Hepatocyte (in vitro differentiated cells): ENCODE measurements at regions not wholly inside any gene's neighbourhood (a gene's known extent, or its start where the extent isn't known, plus 50 kb on each side); places are given as distances from the start of the nearest gene placed in this dataset.

Experiments
- DNase-seq: peaks from one replicate; pipeline ENCODE4 v3.0.0-alpha.2; 2016; ENCODE audit warnings: low spot score
- H2AFZ ChIP-seq: fragments of 200-600 bp; sonication (generic); 2 replicates; pipeline ENCODE4 v1.6.0; 2016; ENCODE audit warnings: antibody characterized with exemption, mild to moderate bottlenecking
- H3K27ac ChIP-seq: fragments of 200-600 bp; sonication (generic); 2 replicates; pipeline ENCODE4 v1.5.1; 2016; ENCODE audit warnings: mild to moderate bottlenecking
- H3K27me3 ChIP-seq: fragments of 200-600 bp; sonication (generic); 2 replicates; pipeline ENCODE4 v1.6.1; 2016
- H3K36me3 ChIP-seq: fragments of 200-600 bp; sonication (generic); replicated peaks from 2 replicates; pipeline ENCODE4 v1.5.1; 2016; ENCODE audit warnings: low read depth; ENCODE audit not compliant: insufficient read depth
- H3K4me1 ChIP-seq: fragments of 200-600 bp; sonication (generic); 2 replicates; pipeline ENCODE4 v1.5.1; 2016; ENCODE audit warnings: mild to moderate bottlenecking, moderate library complexity; ENCODE audit not compliant: insufficient read depth
- H3K4me2 ChIP-seq: fragments of 200-600 bp; sonication (generic); 2 replicates; pipeline ENCODE4 v1.6.0; 2016
- H3K4me3 ChIP-seq: fragments of 200-600 bp; sonication (generic); 2 replicates; pipeline ENCODE4 v1.5.1; 2016; ENCODE audit warnings: mild to moderate bottlenecking
- H3K79me2 ChIP-seq: fragments of 200-600 bp; sonication (generic); 2 replicates; pipeline ENCODE4 v1.6.0; 2017; ENCODE audit warnings: mild to moderate bottlenecking
- H3K9me2 ChIP-seq: fragments of 200-600 bp; sonication (generic); replicated peaks from 2 replicates; pipeline ENCODE4 v1.6.0; 2017; ENCODE audit warnings: mild to moderate bottlenecking; ENCODE audit not compliant: insufficient read depth
- H3K9me3 ChIP-seq: fragments of 200-600 bp; sonication (generic); 2 replicates; pipeline ENCODE4 v1.5.1; 2016; ENCODE audit warnings: low read depth, mild to moderate bottlenecking
- H4K20me1 ChIP-seq: fragments of 200-600 bp; sonication (generic); 2 replicates; pipeline ENCODE4 v1.6.0; 2016; ENCODE audit warnings: mild to moderate bottlenecking; ENCODE audit not compliant: insufficient read depth, poor library complexity, severe bottlenecking
- EZH2 ChIP-seq: fragments of 200-600 bp; sonication (generic); IDR thresholded peaks from 2 replicates; pipeline ENCODE4 v1.6.1; 2016; ENCODE audit warnings: antibody characterized with exemption, mild to moderate bottlenecking, borderline replicate concordance
- EZH2phosphoT487 ChIP-seq: fragments of 200-600 bp; sonication (generic); IDR thresholded peaks from one replicate; pipeline ENCODE4 v1.6.1; 2018; ENCODE audit warnings: antibody characterized with exemption, mild to moderate bottlenecking, low read depth, moderate library complexity; ENCODE audit not compliant: unreplicated experiment, severe bottlenecking
- WGBS: methylation state at CpG from one replicate; pipeline ENCODE4 v1.1.6; 2016; ENCODE audit warnings: low lambda C conversion rate; ENCODE audit errors: missing lambda C conversion rate; 5-methylcytosine and 5-hydroxymethylcytosine counted together
- TF ChIP-seq, protein P1 (sequence below): fragments of 200-600 bp; sonication (generic); IDR thresholded peaks from 2 replicates; pipeline ENCODE4 v1.5.1; 2016; ENCODE audit warnings: antibody characterized with exemption, mild to moderate bottlenecking; ENCODE audit not compliant: poor library complexity

DNA sequence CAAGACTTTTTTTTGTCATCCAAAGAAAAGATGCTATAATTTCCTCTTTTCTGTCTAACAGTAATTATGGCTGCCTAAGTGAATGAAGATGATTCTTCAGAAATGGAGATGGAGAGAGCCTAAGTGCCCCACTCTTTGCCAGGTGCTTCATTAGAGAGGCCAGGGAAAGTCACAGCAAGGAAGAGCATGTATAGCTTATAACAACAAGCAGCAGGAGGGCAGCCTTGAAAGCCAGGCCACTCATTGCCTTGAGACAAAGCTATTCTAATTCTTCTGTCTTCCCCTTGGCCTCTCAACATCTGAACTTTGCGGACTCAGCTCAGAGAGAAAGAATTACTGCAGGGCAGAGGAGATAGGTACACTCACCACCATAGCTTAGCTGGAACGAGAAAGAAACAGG, 112.0 kb upstream of the ZNF366 start:
- no peak overlapping the region for H3K4me2 ChIP-seq
- no peaks in the 10 kb centered on the region for H3K36me3 ChIP-seq
- no peaks in the 10 kb centered on the region for H3K9me3 ChIP-seq
- no peaks in the 10 kb centered on the region for H4K20me1 ChIP-seq
- no peak overlapping the region for H3K27ac ChIP-seq
- no peak overlapping the region for H2AFZ ChIP-seq
- WGBS = 87% methylated on average over 2 of the region's 2 CpGs
- TF ChIP-seq, protein P1, sequence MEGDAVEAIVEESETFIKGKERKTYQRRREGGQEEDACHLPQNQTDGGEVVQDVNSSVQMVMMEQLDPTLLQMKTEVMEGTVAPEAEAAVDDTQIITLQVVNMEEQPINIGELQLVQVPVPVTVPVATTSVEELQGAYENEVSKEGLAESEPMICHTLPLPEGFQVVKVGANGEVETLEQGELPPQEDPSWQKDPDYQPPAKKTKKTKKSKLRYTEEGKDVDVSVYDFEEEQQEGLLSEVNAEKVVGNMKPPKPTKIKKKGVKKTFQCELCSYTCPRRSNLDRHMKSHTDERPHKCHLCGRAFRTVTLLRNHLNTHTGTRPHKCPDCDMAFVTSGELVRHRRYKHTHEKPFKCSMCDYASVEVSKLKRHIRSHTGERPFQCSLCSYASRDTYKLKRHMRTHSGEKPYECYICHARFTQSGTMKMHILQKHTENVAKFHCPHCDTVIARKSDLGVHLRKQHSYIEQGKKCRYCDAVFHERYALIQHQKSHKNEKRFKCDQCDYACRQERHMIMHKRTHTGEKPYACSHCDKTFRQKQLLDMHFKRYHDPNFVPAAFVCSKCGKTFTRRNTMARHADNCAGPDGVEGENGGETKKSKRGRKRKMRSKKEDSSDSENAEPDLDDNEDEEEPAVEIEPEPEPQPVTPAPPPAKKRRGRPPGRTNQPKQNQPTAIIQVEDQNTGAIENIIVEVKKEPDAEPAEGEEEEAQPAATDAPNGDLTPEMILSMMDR = no peak
- TF ChIP-seq EZH2 (no peak), EZH2phosphoT487 (no peak)
- H3K9me2 ChIP-seq = no peaks in the 10 kb centered on the region
- H3K4me3 ChIP-seq = no peak overlapping the region
- no peaks in the 10 kb centered on the region for H3K27me3 ChIP-seq
- peaks cover 7% of the 10 kb centered on the region for H3K4me1 ChIP-seq
- H3K79me2 ChIP-seq = no peaks in the 10 kb centered on the region
- DNase-seq = no peak

DNA sequence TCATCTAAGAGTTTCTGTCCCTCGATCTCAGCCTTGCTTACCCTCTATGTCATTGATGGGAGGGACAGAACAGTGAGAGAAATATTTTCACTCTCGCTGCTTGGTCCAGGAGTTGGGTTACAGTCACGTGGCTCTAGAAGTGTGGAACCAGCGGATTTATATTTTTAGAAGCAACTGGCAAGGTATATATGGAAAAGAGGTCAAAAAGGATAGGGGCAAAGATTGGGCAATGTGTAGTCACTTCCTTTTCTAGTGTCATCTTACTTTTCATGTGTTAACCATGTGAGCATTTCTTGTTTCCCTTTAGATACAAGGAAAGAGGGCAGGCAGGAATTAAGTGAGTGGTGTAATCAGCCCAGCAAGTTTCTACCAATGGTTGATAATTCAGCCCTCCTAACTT, 111.5 kb upstream of the ZNF366 start:
- 85% methylated on average over 4 of the region's 4 CpGs for WGBS
- H3K27me3 ChIP-seq = no peaks in the 10 kb centered on the region

GRCh38 chr5:72615061-72615460, 107.9 kb upstream of the ZNF366 start:
- Histone ChIP-seq H3K4me1 (no peaks in the 10 kb centered on the region), H2AFZ (no peak overlapping the region), H3K9me2 (no peaks in the 10 kb centered on the region), H3K27me3 (no peaks in the 10 kb centered on the region), H3K79me2 (no peaks in the 10 kb centered on the region), H3K27ac (no peak overlapping the region), H3K9me3 (no peaks in the 10 kb centered on the region), H3K4me3 (no peak overlapping the region), H3K36me3 (no peaks in the 10 kb centered on the region), H3K4me2 (no peak overlapping the region), H4K20me1 (no peaks in the 10 kb centered on the region)
- no peak for DNase-seq
- no peak for TF ChIP-seq EZH2
- no peak for TF ChIP-seq EZH2phosphoT487
- TF ChIP-seq, protein P1 = no peak

More for the DNA sequence above, 111.5 kb upstream of the ZNF366 start:
- DNase-seq = no peak
- Histone ChIP-seq H3K9me2 (no peaks in the 10 kb centered on the region), H3K36me3 (no peaks in the 10 kb centered on the region), H3K4me3 (no peak overlapping the region), H3K79me2 (no peaks in the 10 kb centered on the region), H3K9me3 (no peaks in the 10 kb centered on the region), H4K20me1 (no peaks in the 10 kb centered on the region), H3K4me2 (no peak overlapping the region), H3K27ac (no peak overlapping the region), H2AFZ (no peak overlapping the region), H3K4me1 (peaks cover 1% of the 10 kb centered on the region)
- TF ChIP-seq EZH2 = no peak
- TF ChIP-seq EZH2phosphoT487 = no peak
- TF ChIP-seq, protein P1 = no peak

- H3K36me3 ChIP-seq = no peaks in the 10 kb centered on the region
- H3K4me2 ChIP-seq = no peak overlapping the region
- H3K27ac ChIP-seq = no peak overlapping the region
- no peaks in the 10 kb centered on the region for H3K27me3 ChIP-seq
- H3K79me2 ChIP-seq = no peaks in the 10 kb centered on the region
- WGBS = 72% methylated on average over 2 of the region's 2 CpGs
- H3K9me3 ChIP-seq = no peaks in the 10 kb centered on the region
- no peaks in the 10 kb centered on the region for H3K4me1 ChIP-seq
- no peak overlapping the region for H3K4me3 ChIP-seq
- DNase-seq = no peak
- H2AFZ ChIP-seq = no peak overlapping the region
- no peaks in the 10 kb centered on the region for H4K20me1 ChIP-seq
- H3K9me2 ChIP-seq = no peaks in the 10 kb centered on the region
- TF ChIP-seq EZH2 (no peak), EZH2phosphoT487 (no peak)
- TF ChIP-seq, protein P1 = no peak
These were observed 106.3 kb upstream of the ZNF366 start for GRCh38 chr5:72613515-72613914.
